GM04503 (cell line): ENCODE measurements at regions not wholly inside any gene's neighbourhood (a gene's known extent, or its start where the extent isn't known, plus 50 kb on each side); places are given as distances from the start of the nearest gene placed in this dataset.

Experiments used
- DNase-seq: peaks from one replicate; pipeline ENCODE4 v3.0.0-alpha.2; 2012; ENCODE audit warnings: low read depth

- no peak for DNase-seq
Measured at GRCh38 chr18:73313476-73313875, 445.7 kb upstream of the NETO1 start.

- DNase-seq = no peak
Measured at GRCh38 chr18:73296686-73297085, 428.9 kb upstream of the NETO1 start.

- DNase-seq = no peak
Measured at GRCh38 chr18:73292156-73292555, 424.4 kb upstream of the NETO1 start.

GRCh38 chr18:73288813-73289212 is 421.0 kb upstream of the NETO1 start:
- DNase-seq = no peak

- DNase-seq = no peak
Measured at GRCh38 chr18:73286584-73286983, 418.8 kb upstream of the NETO1 start.

- DNase-seq = no peak
Measured at GRCh38 chr18:73283788-73284187, 416.0 kb upstream of the NETO1 start.

GRCh38 chr18:73283032-73283431 is 415.2 kb upstream of the NETO1 start:
- DNase-seq = no peak

GRCh38 chr18:73279498-73279897 is 411.7 kb upstream of the NETO1 start:
- no peak for DNase-seq

- no peak for DNase-seq
Measured at GRCh38 chr18:73274812-73275621, 407.2 kb upstream of the NETO1 start.

GRCh38 chr18:73270920-73271634 is 403.3 kb upstream of the NETO1 start:
- DNase-seq = no peak

GRCh38 chr18:73264562-73264921 is 396.8 kb upstream of the NETO1 start:
- no peak for DNase-seq

GRCh38 chr18:73261923-73262322 is 394.1 kb upstream of the NETO1 start:
- no peak for DNase-seq

- no peak for DNase-seq
Measured at GRCh38 chr18:73261243-73261642, 393.5 kb upstream of the NETO1 start.

GRCh38 chr18:73258375-73259087 is 390.7 kb upstream of the NETO1 start:
- no peak for DNase-seq

GRCh38 chr18:73254564-73254963 is 386.8 kb upstream of the NETO1 start:
- DNase-seq = no peak

GRCh38 chr18:73249030-73249429 is 381.2 kb upstream of the NETO1 start:
- no peak for DNase-seq

- no peak for DNase-seq
Measured at GRCh38 chr18:73246763-73247162, 379.0 kb upstream of the NETO1 start.

GRCh38 chr18:73245345-73245744 is 377.6 kb upstream of the NETO1 start:
- no peak for DNase-seq

GRCh38 chr18:73244401-73244800 is 376.6 kb upstream of the NETO1 start:
- no peak for DNase-seq

- no peak for DNase-seq
Measured at GRCh38 chr18:73240899-73241298, 373.1 kb upstream of the NETO1 start.

GRCh38 chr18:73235921-73236320 is 368.1 kb upstream of the NETO1 start:
- DNase-seq = no peak

GRCh38 chr18:73235491-73235890 is 367.7 kb upstream of the NETO1 start:
- peak; percentile 3 for DNase-seq

- DNase-seq = no peak
Measured at GRCh38 chr18:73232933-73233332, 365.1 kb upstream of the NETO1 start.
